Small intestine (tissue), 7 donors: ENCODE measurements at regions not wholly inside any gene's neighbourhood (a gene's known extent, or its start where the extent isn't known, plus 50 kb on each side); places are given as distances from the start of the nearest gene placed in this dataset.
"Not testable (repeated sequence)": the region's sequence is repeated elsewhere in the genome, so short reads cannot be mapped to it uniquely, and the experiment has no call there.

Source experiments
- DNase-seq, 2 donors: peaks; one replicate each; pipeline versions ENCODE4 v3.0.0 to v3.0.0-alpha.2; 2013
- FAIRE-seq: peaks from 2 replicates; lab custom pipeline; 2012; peaks lifted over from hg19 to GRCh38; lab: Jason Lieb, UNC
- H3K27ac ChIP-seq, 3 donors: one replicate each; pipeline ENCODE4 v1.5.1; 2013; ENCODE audit warnings: low read length in 2 of 3, mild to moderate bottlenecking in 2 of 3, control low read depth in 1 of 3, inconsistent platforms in 1 of 3, low read depth in 1 of 3, moderate library complexity in 1 of 3
- H3K27me3 ChIP-seq, 3 donors: one replicate each; pipeline ENCODE4 v1.6.1; 2013; ENCODE audit warnings: low read length in 3 of 3, inconsistent platforms in 1 of 3; ENCODE audit not compliant: control insufficient read depth in 3 of 3, insufficient read depth in 3 of 3
- H3K36me3 ChIP-seq, 3 donors: one replicate each; pipeline ENCODE4 v1.6.1; 2013; ENCODE audit warnings: low read length in 3 of 3, inconsistent platforms in 1 of 3, low read depth in 1 of 3, mild to moderate bottlenecking in 1 of 3, moderate library complexity in 1 of 3; ENCODE audit not compliant: control insufficient read depth in 3 of 3, insufficient read depth in 2 of 3
- H3K4me1 ChIP-seq, 3 donors: one replicate each; pipeline ENCODE4 v1.6.1; 2013; ENCODE audit warnings: low read length in 2 of 3, inconsistent platforms in 1 of 3, low read depth in 1 of 3, mild to moderate bottlenecking in 1 of 3, moderate library complexity in 1 of 3; ENCODE audit not compliant: control insufficient read depth in 3 of 3, insufficient read depth in 2 of 3
- H3K4me3 ChIP-seq, 3 donors: one replicate each; pipeline ENCODE4 v1.5.1; 2013; ENCODE audit warnings: low read length in 3 of 3, control low read depth in 1 of 3, inconsistent platforms in 1 of 3, low read depth in 1 of 3, mild to moderate bottlenecking in 1 of 3, moderate library complexity in 1 of 3
- H3K9me3 ChIP-seq, 2 donors: one replicate each; pipeline ENCODE4 v1.6.1; 2013; ENCODE audit warnings: low read depth in 1 of 2, low read length in 1 of 2; ENCODE audit not compliant: control insufficient read depth in 2 of 2, insufficient read depth in 1 of 2
- WGBS, 3 donors: extraction: QIAGEN DNeasy Blood & Tissue Kit; methylation state at CpG; one replicate each; pipeline ENCODE4 v1.1.7; 2013; 5-methylcytosine and 5-hydroxymethylcytosine counted together
- donor health status: healthy with polysubstance abuse.
- donor health status: control.
- donor health status: control.
- donor health status: Bipolar disorder and iron deficiency.
- donor health status: healthy.

- H3K36me3 ChIP-seq: no peaks in the 10 kb centered on the region
- no peak for FAIRE-seq
- H3K4me3 ChIP-seq: no peak overlapping the region
Observed at GRCh38 chr9:7739595-7739994, 60.0 kb downstream of the DMAC1 start.

GRCh38 chr9:7735311-7735710 lies 64.3 kb downstream of the DMAC1 start:
- Histone ChIP-seq H3K27ac (no peak overlapping the region), H3K4me1 (no peaks in the 10 kb centered on the region), H3K9me3 (no peaks in the 10 kb centered on the region), H3K4me3 (no peak overlapping the region), H3K27me3 (peaks cover 0 to 2% (median 0%) of the 10 kb centered on the region in 3 donors), H3K36me3 (no peaks in the 10 kb centered on the region)
- 89 to 92% (median 91%) methylated on average over 2 of the region's 2 CpGs for WGBS, 3 donors
- no peak for DNase-seq
- FAIRE-seq: no peak

More at GRCh38 chr9:7739595-7739994, 60.0 kb downstream of the DMAC1 start:
- Histone ChIP-seq H3K27ac (no peak overlapping the region), H3K9me3 (no peaks in the 10 kb centered on the region), H3K27me3 (peaks cover 0 to 2% (median 0%) of the 10 kb centered on the region in 3 donors), H3K4me1 (no peaks in the 10 kb centered on the region)
- DNase-seq: no peak
- WGBS, 3 donors: 82 to 94% (median 85%) methylated on average over 2 of the region's 2 CpGs

DNA sequence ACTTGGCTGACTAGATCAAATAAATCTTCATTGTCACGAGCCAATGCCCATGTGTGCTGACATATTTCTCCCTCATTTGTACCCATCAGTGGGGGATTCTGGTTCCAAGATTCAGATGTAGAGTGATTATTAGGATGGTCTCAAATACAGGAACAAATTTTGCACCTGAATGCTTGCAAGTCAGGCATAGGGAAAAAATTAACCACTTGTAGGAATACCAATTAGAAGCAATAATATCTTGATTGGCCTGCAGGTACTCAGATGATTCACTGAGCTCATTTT lies 69.5 kb downstream of the DMAC1 start:
- no peaks in the 10 kb centered on the region for H3K36me3 ChIP-seq
- DNase-seq: no peak
- H3K9me3 ChIP-seq: no peaks in the 10 kb centered on the region
- FAIRE-seq: no peak
- no peaks in the 10 kb centered on the region for H3K4me1 ChIP-seq
- H3K4me3 ChIP-seq: no peak overlapping the region
- H3K27me3 ChIP-seq: no peaks in the 10 kb centered on the region
- 68 to 81% (median 68%) methylated on average over 1 of the region's 1 CpG for WGBS, 3 donors
- H3K27ac ChIP-seq: no peak overlapping the region

GRCh38 chr9:7729371-7730163 lies 70.0 kb downstream of the DMAC1 start:
- Histone ChIP-seq H3K4me3 (no peak overlapping the region), H3K36me3 (no peaks in the 10 kb centered on the region), H3K9me3 (no peaks in the 10 kb centered on the region), H3K27me3 (no peaks in the 10 kb centered on the region), H3K27ac (no peak overlapping the region), H3K4me1 (no peaks in the 10 kb centered on the region)
- WGBS, 3 donors: 78 to 85% (median 80%) methylated on average over 5 of the region's 5 CpGs
- no peak for DNase-seq
- FAIRE-seq: no peak

GRCh38 chr9:7721291-7721690 lies 78.3 kb downstream of the DMAC1 start:
- WGBS, 3 donors: 71 to 83% (median 74%) methylated on average over 2 of the region's 2 CpGs
- no peak overlapping the region for H3K4me3 ChIP-seq

GRCh38 chr9:7713088-7713487 lies 86.5 kb downstream of the DMAC1 start:
- not testable (repeated sequence) for H3K9me3 ChIP-seq, DNase-seq, FAIRE-seq, H3K27ac ChIP-seq, H3K27me3 ChIP-seq, H3K36me3 ChIP-seq, H3K4me1 ChIP-seq, H3K4me3 ChIP-seq
- 85 to 91% (median 89%) methylated on average over 8 of the region's 8 CpGs for WGBS, 3 donors

More at GRCh38 chr9:7721291-7721690, 78.3 kb downstream of the DMAC1 start:
- Histone ChIP-seq H3K9me3 (no peaks in the 10 kb centered on the region), H3K4me1 (no peaks in the 10 kb centered on the region), H3K36me3 (no peaks in the 10 kb centered on the region), H3K27me3 (no peaks in the 10 kb centered on the region), H3K27ac (no peak overlapping the region)
- DNase-seq (no peak), FAIRE-seq (no peak)

DNA sequence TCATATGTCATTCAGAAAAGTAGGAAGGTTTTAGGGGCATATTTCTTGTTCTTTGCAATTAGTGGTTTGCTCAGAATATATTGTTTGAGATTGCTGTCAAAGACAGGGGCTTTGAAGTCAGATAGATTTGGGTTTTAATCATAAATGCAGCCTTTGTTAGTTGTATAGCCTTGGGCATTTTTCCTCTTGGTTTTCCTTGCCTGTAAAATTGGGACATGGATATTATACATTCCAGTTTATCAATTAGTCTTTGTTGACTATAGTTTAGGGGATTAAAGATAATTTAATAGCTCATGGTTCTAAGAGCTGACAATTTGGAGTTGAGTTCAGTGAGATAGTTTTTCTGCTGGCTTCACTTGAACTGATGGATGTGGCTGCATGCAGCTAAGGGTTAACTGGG lies 88.9 kb downstream of the DMAC1 start:
- peaks cover 0 to 3% of the 10 kb centered on the region in 2 donors for H3K9me3 ChIP-seq

GRCh38 chr9:7707934-7708333 lies 91.6 kb downstream of the DMAC1 start:
- Histone ChIP-seq H3K27me3 (no peaks in the 10 kb centered on the region), H3K9me3 (peaks cover 0 to 1% of the 10 kb centered on the region in 2 donors), H3K36me3 (no peaks in the 10 kb centered on the region), H3K4me1 (no peaks in the 10 kb centered on the region), H3K4me3 (no peak overlapping the region), H3K27ac (no peak overlapping the region)
- FAIRE-seq: no peak
- 92 to 94% (median 94%) methylated on average over 4 of the region's 4 CpGs for WGBS, 3 donors
- DNase-seq: no peak

More for the DNA sequence above, 88.9 kb downstream of the DMAC1 start:
- Histone ChIP-seq H3K27ac (no peak overlapping the region), H3K36me3 (no peaks in the 10 kb centered on the region), H3K4me1 (no peaks in the 10 kb centered on the region), H3K27me3 (no peaks in the 10 kb centered on the region), H3K4me3 (no peak overlapping the region)
- FAIRE-seq (no peak), DNase-seq (no peak)

DNA sequence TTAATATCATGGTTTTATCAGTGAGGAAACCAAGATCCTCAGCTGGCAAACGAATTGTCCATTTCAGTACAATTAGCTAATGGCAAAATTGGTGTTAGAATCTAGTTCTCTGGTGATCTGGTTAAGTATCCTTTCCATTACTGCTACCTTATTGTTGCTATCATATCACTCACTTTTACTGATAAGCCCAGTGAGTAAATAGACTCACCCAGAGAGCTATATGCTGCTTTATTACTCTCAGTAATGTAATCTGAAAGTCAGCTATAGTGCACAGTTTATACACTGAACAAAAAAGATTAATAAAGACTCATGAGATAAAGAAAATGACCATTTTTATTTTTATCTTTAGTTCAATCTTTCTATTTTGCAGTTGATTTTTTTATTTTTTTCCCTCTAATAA lies 95.0 kb downstream of the DMAC1 start:
- Histone ChIP-seq H3K27me3 (no peaks in the 10 kb centered on the region), H3K4me3 (no peak overlapping the region), H3K36me3 (no peaks in the 10 kb centered on the region), H3K27ac (no peak overlapping the region), H3K9me3 (no peaks in the 10 kb centered on the region), H3K4me1 (no peaks in the 10 kb centered on the region)
- DNase-seq: peak in 1 of 2 donors; percentile 8
- no peak for FAIRE-seq
- 8 to 39% (median 19%) methylated on average over 1 of the region's 1 CpG for WGBS, 3 donors
